NCI-H82 (cell line): ENCODE measurements at regions not wholly inside any gene's neighbourhood (a gene's known extent, or its start where the extent isn't known, plus 50 kb on each side); places are given as distances from the start of the nearest gene placed in this dataset.

Experiments used
- DNase-seq: peaks from one replicate; lab custom pipeline; 2025; lab: John Stamatoyannopoulos, UW

DNA sequence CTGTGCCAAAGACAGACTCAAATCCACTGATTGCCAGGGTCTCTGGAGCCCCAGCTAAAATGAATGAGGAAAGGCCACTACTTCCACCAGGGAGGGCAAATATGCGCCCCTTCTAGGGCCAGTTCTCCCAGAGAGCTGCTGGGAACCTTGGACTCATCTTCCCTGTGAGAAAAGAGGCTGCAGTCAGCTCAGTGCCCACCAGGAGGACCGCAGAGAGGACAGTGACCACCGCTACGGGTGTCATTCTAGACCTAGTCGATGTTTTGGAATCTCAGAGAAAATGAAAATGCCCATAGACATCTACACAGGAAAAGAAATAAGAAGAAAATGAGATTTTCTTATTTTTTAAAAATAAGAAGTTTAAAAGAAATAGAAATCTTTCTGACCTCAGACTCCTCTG lies 235.1 kb downstream of the UQCRFS1 start:
- no peak for DNase-seq

DNA sequence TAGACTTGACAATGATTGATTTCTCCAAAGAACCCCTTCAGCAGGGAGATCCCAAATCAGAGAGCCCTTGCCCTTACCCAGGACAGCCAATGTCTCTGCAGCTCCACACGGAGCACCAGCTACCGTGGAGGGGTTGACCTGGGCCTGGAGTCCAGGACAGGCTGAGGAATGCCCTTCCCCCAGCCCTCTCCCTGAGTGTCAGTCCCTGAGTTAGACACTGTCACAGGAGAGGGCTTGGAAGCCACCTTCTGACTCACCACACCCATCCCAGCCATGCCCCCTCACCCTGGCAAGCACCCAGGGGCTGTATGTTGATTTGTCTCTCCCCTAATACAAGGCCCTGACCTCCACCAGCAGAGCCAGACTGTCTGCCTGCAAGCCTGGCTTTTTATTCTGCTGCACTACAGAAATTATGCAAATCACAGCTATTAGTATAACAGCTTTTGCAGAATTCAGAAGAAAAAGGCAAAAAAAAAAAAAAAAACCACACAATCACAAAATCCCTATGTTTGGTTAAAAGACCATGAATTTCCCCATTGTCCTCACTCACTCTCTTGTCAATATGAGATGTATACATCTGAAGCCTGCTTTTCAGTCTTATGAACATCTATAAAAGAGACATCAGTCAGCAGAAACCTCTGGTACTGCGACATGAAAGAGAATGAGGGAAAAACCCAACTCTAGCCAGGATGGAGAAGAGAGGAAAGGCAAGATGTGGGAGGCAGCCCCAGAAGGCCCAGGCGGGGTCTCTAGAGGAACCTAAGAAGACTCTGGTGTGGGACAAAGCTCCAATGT lies 240.7 kb downstream of the UQCRFS1 start:
- no peak for DNase-seq

DNA sequence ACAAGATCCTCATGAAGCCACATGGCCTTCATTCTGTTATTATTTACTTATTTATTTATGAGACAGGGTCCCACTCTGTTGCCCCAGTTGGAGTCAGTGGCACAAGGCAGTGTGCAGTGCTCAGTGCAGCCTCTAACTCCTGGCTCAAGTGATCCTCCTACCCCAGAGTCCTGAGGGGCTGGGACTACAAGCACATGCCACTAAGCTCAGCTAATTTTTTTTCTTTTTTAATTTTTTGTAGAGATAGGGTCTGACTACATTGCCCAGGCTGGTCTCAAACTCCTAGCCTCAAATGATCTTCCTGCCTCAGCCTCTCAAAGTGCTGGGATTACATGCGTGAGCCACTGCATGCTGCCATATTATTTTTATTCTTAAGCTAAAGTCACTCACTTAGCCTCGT lies 241.4 kb downstream of the UQCRFS1 start:
- no peak for DNase-seq

DNA sequence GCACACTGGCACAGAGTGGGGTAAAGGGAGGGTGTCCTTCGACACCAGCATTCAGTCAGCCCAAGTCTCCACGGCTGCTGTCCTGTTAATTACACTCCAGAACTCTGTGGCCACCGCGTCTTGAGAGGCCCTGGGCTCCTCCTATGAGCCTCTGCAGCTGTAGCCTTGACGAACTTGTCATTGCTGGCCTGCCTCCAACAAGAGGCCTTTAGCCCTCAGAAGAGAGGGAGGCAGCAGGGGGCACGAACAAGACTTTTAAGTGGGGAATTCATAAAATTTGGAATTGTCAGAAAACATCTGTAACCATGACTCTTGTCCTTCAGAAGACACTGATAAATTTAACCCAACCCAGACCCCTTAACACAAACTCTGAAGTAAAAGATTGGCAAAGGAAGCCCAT lies 241.9 kb downstream of the UQCRFS1 start:
- DNase-seq, result no peak

DNA sequence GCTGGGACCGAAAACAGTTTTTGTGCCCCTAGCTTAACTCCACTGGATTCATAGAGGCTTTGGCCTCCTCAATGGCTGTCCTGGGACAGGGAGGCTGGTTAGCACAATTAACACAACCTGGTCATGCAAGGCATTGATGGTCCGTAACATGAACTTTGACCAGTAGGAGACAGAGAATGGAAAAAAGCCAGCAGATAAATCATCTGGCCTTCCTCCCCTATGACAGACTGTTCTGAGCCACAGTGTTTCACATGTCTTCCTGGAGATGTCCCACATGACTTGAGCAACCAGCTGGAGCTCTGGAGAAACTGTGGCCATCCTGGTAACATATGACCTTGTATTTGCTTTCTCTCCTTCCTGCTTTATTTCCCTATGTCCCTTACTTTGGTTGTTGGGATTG lies 244.2 kb downstream of the UQCRFS1 start:
- DNase-seq, result no peak

DNA sequence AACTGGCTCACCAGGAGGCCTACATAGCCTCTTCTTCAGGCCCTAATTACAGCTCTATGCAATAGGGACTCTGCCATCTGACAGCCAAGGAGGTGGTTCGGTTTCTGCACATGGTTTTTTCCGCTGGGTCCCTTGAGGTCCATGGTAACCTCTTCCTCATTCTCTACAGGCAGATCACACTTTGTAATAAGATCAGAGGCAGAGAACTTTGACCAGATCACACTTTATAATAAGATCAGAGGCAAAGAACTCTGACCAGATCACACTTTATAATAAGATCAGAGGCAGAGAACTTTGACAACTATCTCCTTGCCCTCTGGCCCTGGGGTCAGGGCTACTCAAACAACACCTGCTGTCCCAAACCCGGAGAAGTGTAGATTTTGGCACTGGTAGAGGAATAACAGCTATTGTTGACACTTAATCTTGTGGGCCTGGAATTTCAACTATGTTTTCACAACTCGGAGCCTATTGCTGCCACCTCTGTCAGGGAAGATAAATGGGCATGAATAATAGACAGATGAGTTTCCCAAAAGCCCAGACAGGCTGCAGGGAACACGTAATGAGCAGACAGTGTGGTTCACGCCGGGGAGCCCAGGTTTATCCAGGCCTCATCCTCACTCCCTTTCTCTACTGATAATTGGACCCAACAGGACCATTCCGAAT lies 246.1 kb downstream of the UQCRFS1 start:
- DNase-seq, result no peak

DNA sequence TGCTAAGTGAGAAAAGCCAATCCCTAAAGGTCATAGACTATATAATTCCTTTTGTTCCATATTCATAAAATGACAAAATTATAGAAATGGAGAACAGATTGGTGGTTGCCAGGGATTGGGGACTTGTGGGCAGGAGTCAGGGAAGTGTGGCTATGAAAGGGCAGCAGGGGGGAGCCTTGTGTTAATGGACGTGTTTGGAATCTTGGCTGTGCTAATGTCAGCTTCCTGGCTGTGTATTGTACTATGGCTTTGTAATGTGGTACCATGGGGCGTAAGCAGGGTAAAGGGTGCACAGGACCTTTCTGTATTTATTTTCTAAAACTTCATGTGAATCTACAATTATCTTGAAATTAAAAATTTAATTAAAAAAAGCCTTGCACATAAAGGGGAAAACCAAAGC lies 248.5 kb downstream of the UQCRFS1 start:
- no peak for DNase-seq

DNA sequence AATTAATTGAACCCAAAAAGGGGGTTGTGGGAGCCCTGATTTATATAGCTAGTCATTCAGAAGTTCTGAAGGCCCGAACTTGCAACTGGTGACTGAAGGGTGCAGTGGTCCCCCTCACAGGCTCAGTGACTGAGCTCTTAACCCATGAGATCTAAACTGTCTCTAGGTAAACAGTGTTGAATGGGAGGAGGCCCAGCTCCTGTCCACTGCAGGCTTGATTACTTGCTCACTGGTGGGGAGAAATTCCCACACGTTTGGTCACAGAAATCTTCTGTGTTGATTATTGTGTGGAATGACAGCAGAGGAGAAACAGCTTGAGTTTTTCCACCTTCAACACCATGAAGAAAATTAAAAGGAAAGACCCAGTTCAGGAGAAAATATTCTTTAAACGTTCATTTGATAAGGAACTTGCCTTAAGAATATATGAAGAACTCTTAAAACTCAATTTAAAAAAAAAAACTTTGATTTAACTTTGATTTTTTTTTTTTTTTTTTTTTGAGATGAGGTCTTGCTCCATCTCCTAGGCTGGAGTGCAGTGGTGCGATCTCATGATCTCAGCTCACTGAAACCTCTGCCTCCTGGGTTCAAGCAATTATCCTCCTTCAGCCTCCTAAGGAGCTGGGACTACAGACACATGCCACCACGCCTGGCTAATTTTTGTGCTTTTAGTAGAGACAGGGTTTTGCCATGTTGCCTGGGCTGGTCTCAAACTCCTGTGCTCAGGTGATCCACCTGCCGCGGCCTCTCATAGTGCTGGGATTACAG lies 249.3 kb downstream of the UQCRFS1 start:
- DNase-seq, result no peak

DNA sequence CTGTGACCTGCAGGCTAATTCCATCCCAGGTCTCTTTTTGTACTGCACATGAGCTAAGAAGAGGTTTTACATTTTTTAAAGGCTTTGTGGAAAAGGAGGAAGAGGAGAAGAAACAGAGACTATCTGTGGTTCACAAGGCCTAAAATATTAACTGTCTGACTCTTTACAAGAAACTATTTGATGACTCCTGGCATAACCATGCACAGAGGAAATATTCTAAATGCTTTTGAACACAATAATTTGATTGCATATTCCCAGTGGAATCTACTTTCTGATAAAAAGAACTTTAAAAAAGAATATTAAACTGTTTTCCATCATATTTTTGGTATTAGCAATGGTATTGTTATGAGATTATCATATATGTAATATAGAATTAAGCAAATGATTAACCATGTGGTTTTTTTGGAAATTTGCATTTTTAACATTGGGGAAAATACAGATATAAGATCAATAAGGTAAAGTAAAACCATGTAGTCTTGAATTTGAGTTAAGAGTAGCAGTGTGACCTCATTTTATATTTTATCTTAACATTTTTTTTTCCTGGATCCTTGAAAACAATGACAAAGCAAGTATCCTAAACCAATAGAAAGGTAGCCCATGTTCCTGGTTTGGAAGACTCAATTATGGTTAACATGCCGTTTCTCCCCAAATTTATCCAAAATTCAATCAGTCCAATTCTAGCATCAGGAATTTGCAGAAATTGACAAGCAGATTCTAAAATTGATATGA lies 251.0 kb downstream of the UQCRFS1 start:
- no peak for DNase-seq

DNA sequence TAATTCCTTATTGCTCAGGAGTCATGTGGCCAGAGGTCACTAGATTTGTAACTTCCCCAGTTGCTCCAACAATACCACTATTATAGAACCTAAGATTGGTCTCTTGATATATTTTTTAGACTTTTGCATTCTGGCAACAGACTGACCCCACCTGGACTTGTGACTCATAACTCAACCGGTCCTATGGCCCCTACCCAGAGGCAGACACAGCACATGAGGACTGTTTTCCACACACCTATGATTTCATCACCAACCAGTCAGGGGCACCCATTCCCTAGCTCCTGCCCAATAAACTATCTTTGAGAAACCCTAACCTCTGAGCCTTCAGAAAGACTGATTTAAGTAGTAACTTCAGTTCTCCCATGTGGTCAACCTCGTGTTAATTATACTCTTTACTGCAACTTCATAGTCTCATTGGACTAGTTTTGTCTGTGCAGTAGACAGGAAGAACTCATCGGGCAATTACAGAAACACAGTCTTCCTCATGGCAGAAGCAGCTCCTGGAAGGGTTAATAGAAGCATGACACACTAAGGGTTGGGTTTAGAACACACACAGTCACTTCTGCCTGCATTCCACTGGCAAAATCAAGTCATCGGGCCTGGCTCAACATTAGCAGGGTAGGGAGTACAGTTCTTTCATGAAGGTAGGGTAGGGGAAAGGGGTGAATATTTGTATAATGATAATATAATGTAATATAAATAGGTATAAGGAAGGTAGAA lies 251.8 kb downstream of the UQCRFS1 start:
- DNase-seq, result no peak

DNA sequence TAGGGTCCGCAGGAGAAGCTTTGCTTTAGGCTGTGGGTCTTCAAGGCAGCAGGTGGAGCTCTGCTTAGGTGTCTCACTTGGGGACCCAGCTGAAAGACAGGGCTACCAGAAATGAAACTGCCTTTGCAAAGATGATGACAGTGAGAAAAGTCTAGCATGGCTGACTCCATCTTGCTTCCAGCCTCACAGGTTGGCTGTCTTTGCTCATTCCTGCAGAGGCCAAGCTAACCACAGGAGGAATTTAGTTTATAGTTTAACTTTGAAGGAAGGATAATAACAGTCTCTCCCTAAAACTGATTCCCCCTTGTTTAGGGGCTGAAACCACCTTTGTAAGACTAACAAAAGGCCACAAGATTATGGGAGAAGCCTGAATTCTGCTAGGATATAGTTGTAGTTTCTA lies 252.4 kb downstream of the UQCRFS1 start:
- no peak for DNase-seq

DNA sequence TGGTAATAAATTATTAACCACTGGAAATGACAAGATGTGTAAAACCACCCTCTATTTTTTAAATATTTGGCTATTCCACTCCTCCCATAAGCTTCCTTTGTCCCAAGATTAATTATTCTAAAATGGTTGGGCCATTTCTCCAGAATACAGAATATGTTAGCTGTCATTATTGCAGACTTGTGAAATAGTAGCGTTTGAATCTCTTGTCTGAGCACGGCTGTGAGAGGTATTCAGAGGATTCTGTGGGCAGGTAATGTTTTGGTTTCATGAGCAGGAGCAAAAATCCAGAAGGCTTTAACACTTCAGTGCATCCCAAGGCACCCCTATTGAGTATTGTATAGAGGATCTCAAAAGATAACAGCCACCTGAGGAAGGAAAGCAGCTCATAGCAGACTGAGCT lies 256.0 kb downstream of the UQCRFS1 start:
- no peak for DNase-seq

DNA sequence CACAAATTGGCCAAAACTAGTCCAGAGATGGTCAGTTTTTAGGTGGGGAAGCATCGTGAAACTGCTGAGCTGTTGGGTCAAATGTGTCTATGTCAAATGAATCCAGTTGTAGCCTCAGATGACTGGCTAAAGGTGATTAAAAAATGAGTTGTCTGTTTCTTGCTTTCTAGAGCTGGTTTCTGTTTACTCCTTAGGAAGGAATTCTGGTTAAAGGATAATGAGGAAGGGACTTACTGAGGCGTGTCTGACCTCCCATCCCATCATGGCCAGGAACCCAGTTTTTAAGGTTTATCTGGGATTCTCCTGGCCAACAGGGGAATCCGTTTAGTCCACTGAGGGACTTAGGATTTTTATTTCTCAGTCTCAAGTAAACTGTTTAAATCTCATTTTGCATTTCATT lies 256.5 kb downstream of the UQCRFS1 start:
- no peak for DNase-seq

DNA sequence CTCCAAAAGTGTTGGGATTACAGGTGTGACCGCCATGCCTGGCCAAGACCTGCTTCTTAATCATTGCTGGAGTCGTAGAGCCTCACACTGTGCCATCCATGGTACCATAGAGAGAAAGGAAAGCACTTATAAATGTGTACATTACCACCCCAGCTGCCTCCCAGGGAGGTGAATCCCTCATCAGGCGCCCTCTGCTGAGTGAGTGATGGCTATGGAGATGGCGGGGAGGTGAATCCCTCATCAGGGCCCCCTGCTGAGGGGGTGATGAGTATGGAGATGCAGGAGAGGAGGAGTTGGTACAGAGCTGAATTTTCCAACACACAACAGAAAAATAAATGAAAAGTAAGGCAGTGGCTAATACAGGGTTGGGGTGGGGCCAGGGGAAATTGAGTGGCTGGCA lies 263.4 kb downstream of the UQCRFS1 start:
- no peak for DNase-seq

DNA sequence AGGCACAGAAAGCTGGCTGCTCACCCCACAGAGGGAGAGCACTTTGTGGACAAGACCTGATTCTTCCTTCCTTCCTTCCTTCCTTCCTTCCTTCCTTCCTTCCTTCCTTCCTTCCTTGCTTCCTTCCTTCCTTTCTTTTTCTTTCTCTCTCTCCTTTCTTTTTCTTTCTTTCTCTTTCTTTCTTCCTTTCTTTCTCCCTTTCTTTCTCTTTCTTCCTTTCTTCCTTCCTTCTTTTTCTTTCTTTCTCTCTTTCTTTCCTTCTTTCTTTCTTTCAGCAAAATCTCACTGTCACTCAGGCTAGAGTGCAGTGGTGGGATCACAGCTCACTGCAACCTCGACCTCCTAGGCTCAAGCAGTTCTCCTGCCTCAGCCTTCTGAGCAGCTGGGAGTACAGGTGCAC lies 263.9 kb downstream of the UQCRFS1 start:
- no peak for DNase-seq

DNA sequence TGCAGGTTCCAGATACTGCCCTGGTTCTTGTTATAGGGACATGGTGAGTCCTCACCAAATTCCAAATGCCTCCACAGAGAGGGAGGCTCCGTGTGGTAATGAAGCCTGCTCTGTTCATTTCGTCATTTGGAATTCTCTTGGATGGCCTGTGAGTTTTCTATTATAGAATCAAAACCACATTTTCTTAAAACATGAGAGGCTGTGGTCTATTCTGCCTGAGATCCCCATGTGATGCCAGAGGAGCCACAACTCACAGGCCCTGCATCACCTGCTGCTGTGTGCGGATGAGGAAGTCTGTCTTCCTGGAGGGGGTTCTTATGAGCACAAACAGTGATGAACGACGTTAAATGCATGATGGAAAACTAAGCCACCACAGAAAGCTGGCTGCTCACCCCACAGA lies 264.4 kb downstream of the UQCRFS1 start:
- DNase-seq, result no peak

DNA sequence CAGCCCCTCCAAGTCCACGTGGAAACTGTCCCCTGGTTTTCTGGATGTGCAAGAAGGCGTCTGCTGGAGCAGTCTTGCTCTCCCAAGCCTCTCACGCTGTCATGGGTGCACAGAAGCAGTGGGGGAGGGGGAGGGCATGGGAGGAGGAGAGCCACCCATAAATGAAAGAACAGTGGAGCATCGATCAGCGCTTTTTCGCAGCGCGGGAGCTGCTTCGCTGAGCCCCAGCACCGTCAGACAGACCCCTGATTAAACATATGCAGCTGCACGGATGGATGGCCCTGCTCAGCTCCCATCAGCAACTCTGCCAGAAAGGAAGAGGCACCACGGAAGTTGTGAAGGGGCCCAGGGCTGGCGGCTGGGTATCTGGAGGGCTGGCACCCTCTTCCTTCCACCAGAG lies 264.9 kb downstream of the UQCRFS1 start:
- no peak for DNase-seq

DNA sequence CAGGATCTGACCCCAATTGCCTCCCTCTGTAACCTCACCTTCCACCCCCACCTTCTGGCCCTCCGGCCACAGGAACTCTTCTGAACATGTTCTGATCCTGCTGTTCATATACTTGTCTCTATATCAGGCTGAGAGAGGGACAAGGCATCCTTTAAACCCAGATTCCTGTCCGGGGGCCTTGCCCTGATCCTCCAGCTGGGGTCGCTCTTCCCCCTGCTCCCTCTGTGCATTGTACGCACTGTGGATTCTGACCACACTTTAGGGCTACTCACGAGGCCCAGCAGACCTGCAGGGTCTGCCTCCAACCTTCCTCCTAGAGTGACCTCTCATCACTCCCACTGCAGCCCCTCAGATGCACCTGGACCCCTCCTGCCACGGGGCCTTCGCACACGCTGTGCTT lies 269.3 kb downstream of the UQCRFS1 start:
- no peak for DNase-seq

DNA sequence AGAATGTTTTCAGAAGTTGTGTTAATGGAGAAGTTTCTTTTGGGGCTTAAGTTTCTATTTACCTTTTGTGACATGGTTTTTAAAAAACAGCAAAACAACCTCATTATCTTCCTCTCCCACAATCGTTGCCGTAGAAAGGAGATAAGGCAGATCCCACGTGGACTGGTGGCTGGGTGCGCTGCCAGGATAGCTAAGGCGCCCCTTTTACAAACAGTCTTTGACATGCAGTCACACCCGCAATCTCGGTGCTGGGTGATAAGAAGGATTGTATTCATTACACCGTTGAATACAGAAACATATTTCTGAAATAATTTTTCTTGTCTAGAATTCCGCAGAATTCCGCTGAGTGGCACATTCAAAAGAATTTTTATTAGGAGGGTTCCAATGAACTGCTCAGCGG lies 271.1 kb downstream of the UQCRFS1 start:
- DNase-seq, result no peak

DNA sequence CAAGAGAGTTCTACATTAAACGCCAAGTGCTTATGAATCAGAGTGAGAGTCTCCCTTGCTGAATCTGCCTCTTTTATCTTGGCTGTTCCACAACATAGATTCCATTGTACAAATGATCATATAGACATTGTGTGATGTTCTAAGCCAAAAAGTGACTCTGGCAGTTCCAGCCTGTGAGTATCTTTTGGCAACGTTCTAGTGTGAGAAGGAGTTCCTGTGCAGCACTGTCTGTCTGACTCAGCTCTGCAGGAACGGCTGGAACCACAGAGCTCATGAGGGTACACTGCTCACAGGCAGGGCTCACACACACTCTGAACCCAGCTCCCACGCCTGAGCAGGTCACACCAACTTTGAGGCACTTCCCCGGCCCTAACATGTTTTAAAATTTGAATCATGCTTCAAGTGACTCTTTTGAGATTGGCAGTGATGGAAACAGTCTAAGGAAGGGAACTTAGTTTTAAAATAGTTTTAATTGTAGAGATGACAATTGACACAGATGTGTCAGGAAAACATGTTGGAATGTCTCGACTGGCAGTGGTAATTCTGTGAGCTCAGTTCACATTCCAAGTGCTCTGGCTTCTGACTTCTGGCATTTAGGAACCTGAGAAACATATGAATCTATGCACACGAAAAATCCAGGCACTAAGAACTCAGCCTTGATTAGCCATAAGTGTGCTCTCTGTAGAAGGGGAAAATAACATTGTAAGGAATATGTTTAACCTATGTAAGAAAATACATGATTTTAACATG lies 272.0 kb downstream of the UQCRFS1 start:
- DNase-seq, result no peak

DNA sequence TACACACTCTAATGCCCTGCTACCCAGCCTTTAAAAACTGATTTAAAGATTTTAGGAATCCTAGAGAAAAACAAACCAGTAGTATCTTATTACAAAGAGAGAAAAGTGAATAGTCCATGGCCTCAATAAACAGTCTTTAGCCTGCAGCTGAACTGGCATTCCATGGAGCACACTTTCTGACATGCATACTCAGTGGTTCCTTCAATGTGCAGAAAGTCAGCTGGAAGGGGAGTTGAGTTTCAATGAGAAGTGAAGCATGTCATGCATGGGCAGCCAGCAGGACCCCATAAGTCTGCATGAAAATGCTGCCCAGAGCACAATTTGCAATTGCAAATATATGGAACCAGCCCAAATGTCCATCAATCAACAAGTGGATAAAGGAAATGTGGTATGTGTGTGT lies 273.7 kb downstream of the UQCRFS1 start:
- no peak for DNase-seq
